ENCODE measurements at regions not wholly inside any gene's neighbourhood (a gene's known extent, or its start where the extent isn't known, plus 50 kb on each side); places are given as distances from the start of the nearest gene placed in this dataset.

DNA sequence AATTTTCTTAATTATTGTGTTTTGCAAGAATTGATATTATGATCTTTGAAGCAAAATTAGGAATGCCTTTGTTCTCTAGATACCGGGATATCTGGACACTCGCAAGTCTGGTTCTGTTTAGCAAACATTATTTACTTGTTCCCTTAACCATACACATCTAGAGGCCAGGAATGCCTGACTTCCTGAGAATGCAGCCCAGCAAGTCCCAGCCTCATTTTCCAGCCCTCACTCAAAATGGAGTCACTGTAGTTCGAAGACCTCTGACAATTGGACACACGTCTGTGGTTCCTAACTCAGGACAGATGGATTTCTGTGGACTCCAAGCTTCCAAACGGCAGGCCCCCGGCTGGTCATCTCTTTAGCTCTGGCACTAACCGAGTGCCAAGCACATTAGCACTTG is 355.4 kb upstream of the RBFOX1 start:
- TF ChIP-seq CTCF (IDR thresholded peaks at IDR 0.05) = no peak

DNA sequence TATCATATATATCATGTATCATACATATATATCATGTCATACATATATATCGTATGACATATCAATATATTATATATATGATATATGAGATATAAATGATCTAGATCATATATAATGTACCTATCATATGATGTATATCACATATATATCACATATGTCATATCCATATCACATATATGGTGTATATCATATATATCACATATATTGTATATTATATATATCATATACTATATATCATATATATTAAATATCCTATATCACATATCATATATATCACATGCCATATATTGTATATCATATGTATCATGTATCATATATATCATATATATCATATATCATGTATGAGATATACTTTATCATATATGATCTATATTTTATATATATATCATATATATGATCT is 355.9 kb upstream of the RBFOX1 start:
- ATAC-seq (ENCODE audit: insufficient number of reproducible peaks, low FRiP score, low read depth) = no peak
- Histone ChIP-seq H3K27me3 (replicated peaks; ENCODE audit: insufficient read depth) (no peaks in the 10 kb centered on the region), H3K4me1 (ENCODE audit: control insufficient read depth in 1 of 2, low read depth in 2 of 2) (no peaks in the 10 kb centered on the region), H3K9me3 (no peaks in the 10 kb centered on the region), H3K27ac (no peak overlapping the region), H3K36me3 (no peaks in the 10 kb centered on the region), H3K4me3 (no peak overlapping the region)
- DNase-seq (ENCODE audit: low spot score) = no peak
- TF ChIP-seq CTCF (IDR thresholded peaks at IDR 0.05) = no peak

More for the DNA sequence above, 355.4 kb upstream of the RBFOX1 start:
- Histone ChIP-seq H3K4me3 (no peak overlapping the region), H3K27ac (no peak overlapping the region), H3K9me3 (no peaks in the 10 kb centered on the region), H3K36me3 (no peaks in the 10 kb centered on the region), H3K4me1 (ENCODE audit: control insufficient read depth in 1 of 2, low read depth in 2 of 2) (no peaks in the 10 kb centered on the region), H3K27me3 (replicated peaks; ENCODE audit: insufficient read depth) (no peaks in the 10 kb centered on the region)
- no peak for ATAC-seq (ENCODE audit: insufficient number of reproducible peaks, low FRiP score, low read depth)
- no peak for DNase-seq (ENCODE audit: low spot score)

GRCh38 chr16:6970171-6970857 is 362.3 kb upstream of the RBFOX1 start:
- Histone ChIP-seq H3K27me3 (replicated peaks; ENCODE audit: insufficient read depth) (no peaks in the 10 kb centered on the region), H3K4me1 (ENCODE audit: control insufficient read depth in 1 of 2, low read depth in 2 of 2) (no peaks in the 10 kb centered on the region), H3K27ac (no peak overlapping the region), H3K36me3 (no peaks in the 10 kb centered on the region), H3K9me3 (no peaks in the 10 kb centered on the region), H3K4me3 (no peak overlapping the region)
- no peak for DNase-seq (ENCODE audit: low spot score)
- ATAC-seq (ENCODE audit: insufficient number of reproducible peaks, low FRiP score, low read depth) = no peak
- no peak for TF ChIP-seq CTCF (IDR thresholded peaks at IDR 0.05)

DNA sequence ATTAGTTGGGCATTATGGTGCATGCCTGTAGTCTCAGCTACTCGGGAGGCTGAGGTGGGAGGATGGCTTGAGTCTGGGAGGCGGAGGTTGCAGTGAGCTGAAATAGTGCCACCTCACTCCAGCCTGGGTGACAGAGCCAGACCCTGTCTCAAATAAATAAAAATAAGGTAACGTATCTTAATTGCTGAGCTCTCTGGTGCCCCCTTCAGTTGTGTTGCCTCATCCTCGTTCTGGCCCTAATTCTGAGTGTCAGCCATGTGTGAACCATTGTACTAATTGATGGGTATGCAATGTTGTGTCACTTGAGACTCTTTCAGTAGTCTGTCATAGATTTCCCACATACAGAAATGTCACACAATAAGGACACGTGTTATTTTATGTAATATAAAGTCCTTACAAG is 363.1 kb upstream of the RBFOX1 start:
- ATAC-seq (ENCODE audit: insufficient number of reproducible peaks, low FRiP score, low read depth) (no peak), DNase-seq (ENCODE audit: low spot score) (no peak)
- Histone ChIP-seq H3K27ac (no peak overlapping the region), H3K36me3 (no peaks in the 10 kb centered on the region), H3K9me3 (no peaks in the 10 kb centered on the region), H3K4me1 (ENCODE audit: control insufficient read depth in 1 of 2, low read depth in 2 of 2) (no peaks in the 10 kb centered on the region), H3K27me3 (replicated peaks; ENCODE audit: insufficient read depth) (no peaks in the 10 kb centered on the region), H3K4me3 (no peak overlapping the region)
- TF ChIP-seq CTCF (IDR thresholded peaks at IDR 0.05) = no peak

DNA sequence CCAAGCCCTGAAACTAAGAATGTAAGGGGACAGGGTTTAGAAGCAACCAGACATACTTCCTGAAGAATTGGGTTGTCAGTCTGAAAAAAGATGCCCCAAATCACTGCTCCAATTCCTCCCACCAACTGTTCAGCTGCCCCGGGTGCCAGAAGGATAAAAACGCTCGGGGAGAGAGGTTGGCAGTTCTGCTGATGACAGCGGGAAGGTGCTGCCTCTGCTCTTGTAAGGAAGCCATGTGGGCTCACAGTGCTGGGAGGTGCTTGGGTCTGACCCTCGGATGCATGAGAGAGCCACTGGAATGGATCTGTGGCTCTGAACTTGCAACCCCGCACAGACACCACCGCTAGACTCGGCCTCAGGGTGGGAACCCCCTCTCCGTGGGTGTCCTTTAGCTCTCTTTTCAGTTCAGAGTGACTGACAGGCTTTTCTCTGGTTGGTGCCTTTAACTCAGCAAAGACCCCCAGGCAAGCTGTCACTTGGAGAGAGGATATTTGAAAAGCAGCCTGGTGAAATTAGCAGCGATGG is 364.8 kb upstream of the RBFOX1 start:
- no peak for ATAC-seq (ENCODE audit: insufficient number of reproducible peaks, low FRiP score, low read depth)
- Histone ChIP-seq H3K36me3 (no peaks in the 10 kb centered on the region), H3K27me3 (replicated peaks; ENCODE audit: insufficient read depth) (no peaks in the 10 kb centered on the region)

More for the DNA sequence above, 364.8 kb upstream of the RBFOX1 start:
- H3K9me3 ChIP-seq = no peaks in the 10 kb centered on the region
- TF ChIP-seq CTCF (IDR thresholded peaks at IDR 0.05) = no peak
- H3K4me3 ChIP-seq = no peak overlapping the region
- no peak overlapping the region for H3K27ac ChIP-seq
- DNase-seq (ENCODE audit: low spot score) = no peak
- H3K4me1 ChIP-seq (ENCODE audit: control insufficient read depth in 1 of 2, low read depth in 2 of 2) = no peaks in the 10 kb centered on the region

Measured in thoracic aorta (tissue), 2 donors.